Trophoblast cell (in vitro differentiated cells and primary cell): ENCODE measurements at regions not wholly inside any gene's neighbourhood (a gene's known extent, or its start where the extent isn't known, plus 50 kb on each side); places are given as distances from the start of the nearest gene placed in this dataset.
"Not testable (repeated sequence)": the region's sequence is repeated elsewhere in the genome, so short reads cannot be mapped to it uniquely, and the experiment has no call there.

Experiments
- DNase-seq, 2 donors: peaks; one replicate each; pipeline ENCODE4 v3.0.0-alpha.2; 2016
- H2AFZ ChIP-seq: 2 replicates; pipeline ENCODE4 v1.6.1; 2013; ENCODE audit warnings: low read length, moderate library complexity, mild to moderate bottlenecking; ENCODE audit not compliant: insufficient read depth, poor library complexity
- H2AK5ac ChIP-seq: 2 replicates; pipeline ENCODE4 v1.6.1; 2013; ENCODE audit warnings: mild to moderate bottlenecking, low read length
- H2BK120ac ChIP-seq: 2 replicates; pipeline ENCODE4 v1.6.1; 2013; ENCODE audit warnings: low read length, mild to moderate bottlenecking, moderate library complexity; ENCODE audit not compliant: insufficient read depth, poor library complexity
- H2BK12ac ChIP-seq: 2 replicates; pipeline ENCODE4 v1.6.1; 2013; ENCODE audit warnings: mild to moderate bottlenecking, low read length, moderate library complexity
- H2BK5ac ChIP-seq: 2 replicates; pipeline ENCODE4 v1.6.1; 2013; ENCODE audit warnings: low read length, low read depth, moderate library complexity, mild to moderate bottlenecking; ENCODE audit not compliant: poor library complexity
- H3K14ac ChIP-seq: 2 replicates; pipeline ENCODE4 v1.6.1; 2013; ENCODE audit warnings: mild to moderate bottlenecking, low read length
- H3K18ac ChIP-seq: 2 replicates; pipeline ENCODE4 v1.6.1; 2013; ENCODE audit warnings: mild to moderate bottlenecking, low read length
- H3K23ac ChIP-seq: 2 replicates; pipeline ENCODE4 v1.6.1; 2013; ENCODE audit warnings: low read length
- H3K27ac ChIP-seq: 2 replicates; pipeline ENCODE4 v1.5.1; 2013; ENCODE audit warnings: low read depth, mild to moderate bottlenecking, inconsistent platforms, low read length, moderate library complexity
- H3K27me3 ChIP-seq: 2 replicates; pipeline ENCODE4 v1.6.1; 2013; ENCODE audit warnings: inconsistent platforms, mild to moderate bottlenecking, low read length, moderate library complexity; ENCODE audit not compliant: insufficient read depth
- H3K36me3 ChIP-seq, 2 experiments: 1 replicate in 1 of 2; 2 replicates in 1 of 2; pipeline ENCODE4 v1.6.1; 2013; ENCODE audit warnings: low read length in 2 of 2, mild to moderate bottlenecking in 2 of 2, moderate library complexity in 1 of 2; ENCODE audit not compliant: insufficient read depth in 2 of 2, control insufficient read depth in 1 of 2
- H3K4ac ChIP-seq: 2 replicates; pipeline ENCODE4 v1.6.1; 2013; ENCODE audit warnings: low read depth, mild to moderate bottlenecking, low read length, moderate library complexity
- H3K4me1 ChIP-seq, 2 experiments: 1 replicate in 1 of 2; 2 replicates in 1 of 2; pipeline ENCODE4 v1.6.1; 2013; ENCODE audit warnings: low read length in 2 of 2, mild to moderate bottlenecking in 2 of 2, moderate library complexity in 1 of 2; ENCODE audit not compliant: insufficient read depth in 2 of 2, control insufficient read depth in 1 of 2
- H3K4me2 ChIP-seq: 2 replicates; pipeline ENCODE4 v1.6.1; 2013; ENCODE audit warnings: inconsistent platforms, mild to moderate bottlenecking, low read length, moderate library complexity
- H3K4me3 ChIP-seq: 2 replicates; pipeline ENCODE4 v1.5.1; 2013; ENCODE audit warnings: mild to moderate bottlenecking, low read depth, low read length, inconsistent platforms
- H3K79me1 ChIP-seq: one replicate; pipeline ENCODE4 v1.6.1; 2013; ENCODE audit warnings: low read length
- H3K79me2 ChIP-seq: 2 replicates; pipeline ENCODE4 v1.6.1; 2013; ENCODE audit warnings: low read length, mild to moderate bottlenecking; ENCODE audit not compliant: control insufficient read depth, insufficient read depth, poor library complexity
- H3K9ac ChIP-seq: 2 replicates; pipeline ENCODE4 v1.6.1; 2013; ENCODE audit warnings: mild to moderate bottlenecking, low read length
- H3K9me3 ChIP-seq: 2 replicates; pipeline ENCODE4 v1.6.1; 2013; ENCODE audit warnings: low read depth, mild to moderate bottlenecking, control low read depth, inconsistent platforms, low read length; ENCODE audit not compliant: insufficient read depth
- H4K12ac ChIP-seq: 2 replicates; pipeline ENCODE4 v1.6.1; 2013; ENCODE audit warnings: low read depth, mild to moderate bottlenecking, low read length, moderate library complexity
- H4K8ac ChIP-seq: 2 replicates; pipeline ENCODE4 v1.6.1; 2013; ENCODE audit warnings: low read depth, mild to moderate bottlenecking, low read length, moderate library complexity
- H4K91ac ChIP-seq: one replicate; pipeline ENCODE4 v1.6.1; 2013; ENCODE audit warnings: low read depth, mild to moderate bottlenecking, low read length, moderate library complexity
- WGBS: extraction: QIAGEN DNeasy Blood & Tissue Kit; methylation state at CpG from one replicate; pipeline ENCODE4 v1.1.7; 2013; ENCODE audit warnings: missing lambda C conversion rate; ENCODE audit not compliant: insufficient read length, insufficient coverage; ENCODE audit errors: extremely low coverage; 5-methylcytosine and 5-hydroxymethylcytosine counted together

DNA sequence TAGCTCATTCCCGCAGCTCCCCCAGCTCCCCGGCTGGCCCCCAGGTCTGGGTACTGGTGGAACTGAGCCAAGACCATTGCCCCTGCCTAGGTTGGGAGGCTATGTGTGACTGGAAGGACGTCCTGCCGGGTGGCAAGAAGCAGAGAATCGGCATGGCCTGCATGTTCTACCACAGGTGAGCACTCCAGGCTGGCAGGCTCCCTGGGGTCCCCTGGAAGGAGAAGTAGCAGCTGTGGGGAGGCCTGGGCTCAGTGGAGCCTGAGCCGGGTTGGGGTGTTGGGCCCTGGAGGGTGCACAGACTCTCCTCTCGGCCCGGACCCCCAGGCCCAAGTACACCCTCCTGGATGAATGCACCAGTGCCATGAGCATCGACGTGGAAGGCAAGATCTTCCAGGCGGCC, 202.6 kb downstream of the CCT8L2 start:
- not testable (repeated sequence) for H3K4me3 ChIP-seq, H2AFZ ChIP-seq, H3K79me2 ChIP-seq, H3K36me3 ChIP-seq, H4K12ac ChIP-seq, H3K27me3 ChIP-seq, H4K91ac ChIP-seq, H2BK5ac ChIP-seq, H2AK5ac ChIP-seq, H3K14ac ChIP-seq, H2BK12ac ChIP-seq, H3K4me1 ChIP-seq, H3K4me2 ChIP-seq, H3K79me1 ChIP-seq, DNase-seq, H2BK120ac ChIP-seq, H3K18ac ChIP-seq, H3K27ac ChIP-seq, H3K23ac ChIP-seq, H4K8ac ChIP-seq, H3K4ac ChIP-seq, H3K9ac ChIP-seq
- peaks cover 18% of the 10 kb centered on the region for H3K9me3 ChIP-seq
- WGBS, result no CpG with 5 or more reads among the region's 11 CpGs

GRCh38 chr22:16389256-16389655, 203.4 kb downstream of the CCT8L2 start:
- H3K18ac ChIP-seq, H3K23ac ChIP-seq, H4K8ac ChIP-seq, H3K9ac ChIP-seq, DNase-seq, H3K4me1 ChIP-seq, H3K14ac ChIP-seq, H4K12ac ChIP-seq, H2AFZ ChIP-seq, H3K4ac ChIP-seq, H3K4me3 ChIP-seq, H2BK12ac ChIP-seq, H3K4me2 ChIP-seq, H4K91ac ChIP-seq, H2AK5ac ChIP-seq, H3K79me2 ChIP-seq, H3K36me3 ChIP-seq, H3K79me1 ChIP-seq, H3K27me3 ChIP-seq, H2BK5ac ChIP-seq, H3K27ac ChIP-seq, H2BK120ac ChIP-seq: not testable (repeated sequence)
- peaks cover 18% of the 10 kb centered on the region for H3K9me3 ChIP-seq
- WGBS, result no CpG with 5 or more reads among the region's 12 CpGs

GRCh38 chr22:16388616-16389015, 204.0 kb downstream of the CCT8L2 start:
- H3K4me1 ChIP-seq, H2AK5ac ChIP-seq, H3K79me2 ChIP-seq, H4K91ac ChIP-seq, H3K79me1 ChIP-seq, H3K27me3 ChIP-seq, DNase-seq, H3K9ac ChIP-seq, H3K4me3 ChIP-seq, H4K8ac ChIP-seq, H3K23ac ChIP-seq, H2BK120ac ChIP-seq, H2AFZ ChIP-seq, H3K4ac ChIP-seq, H2BK12ac ChIP-seq, H3K4me2 ChIP-seq, H2BK5ac ChIP-seq, H4K12ac ChIP-seq, H3K27ac ChIP-seq, H3K18ac ChIP-seq, H3K14ac ChIP-seq, H3K36me3 ChIP-seq: not testable (repeated sequence)
- WGBS, result no CpG with 5 or more reads among the region's 12 CpGs
- peaks cover 18% of the 10 kb centered on the region for H3K9me3 ChIP-seq

GRCh38 chr22:16388127-16388526, 204.5 kb downstream of the CCT8L2 start:
- not testable (repeated sequence) for H2BK120ac ChIP-seq, H3K36me3 ChIP-seq, H2AFZ ChIP-seq, H2BK12ac ChIP-seq, H3K9ac ChIP-seq, DNase-seq, H3K79me1 ChIP-seq, H4K8ac ChIP-seq, H3K4me2 ChIP-seq, H3K18ac ChIP-seq, H3K4me1 ChIP-seq, H2BK5ac ChIP-seq, H3K23ac ChIP-seq, H2AK5ac ChIP-seq, H4K91ac ChIP-seq, H3K14ac ChIP-seq, H3K79me2 ChIP-seq, H3K4me3 ChIP-seq, H3K27ac ChIP-seq, H3K4ac ChIP-seq, H3K27me3 ChIP-seq, H4K12ac ChIP-seq
- no CpG with 5 or more reads among the region's 10 CpGs for WGBS
- H3K9me3 ChIP-seq, result peaks cover 18% of the 10 kb centered on the region
